GM19351 (cell line): ENCODE measurements at regions not wholly inside any gene's neighbourhood (a gene's known extent, or its start where the extent isn't known, plus 50 kb on each side); places are given as distances from the start of the nearest gene placed in this dataset.

Experiments
- ATAC-seq: cut with Tn5 transposase; IDR thresholded peaks from one replicate; pipeline ENCODE4 v1.9.1; 2021; ENCODE audit warnings: mild to moderate bottlenecking, moderate library complexity; ENCODE audit not compliant: unreplicated experiment

DNA sequence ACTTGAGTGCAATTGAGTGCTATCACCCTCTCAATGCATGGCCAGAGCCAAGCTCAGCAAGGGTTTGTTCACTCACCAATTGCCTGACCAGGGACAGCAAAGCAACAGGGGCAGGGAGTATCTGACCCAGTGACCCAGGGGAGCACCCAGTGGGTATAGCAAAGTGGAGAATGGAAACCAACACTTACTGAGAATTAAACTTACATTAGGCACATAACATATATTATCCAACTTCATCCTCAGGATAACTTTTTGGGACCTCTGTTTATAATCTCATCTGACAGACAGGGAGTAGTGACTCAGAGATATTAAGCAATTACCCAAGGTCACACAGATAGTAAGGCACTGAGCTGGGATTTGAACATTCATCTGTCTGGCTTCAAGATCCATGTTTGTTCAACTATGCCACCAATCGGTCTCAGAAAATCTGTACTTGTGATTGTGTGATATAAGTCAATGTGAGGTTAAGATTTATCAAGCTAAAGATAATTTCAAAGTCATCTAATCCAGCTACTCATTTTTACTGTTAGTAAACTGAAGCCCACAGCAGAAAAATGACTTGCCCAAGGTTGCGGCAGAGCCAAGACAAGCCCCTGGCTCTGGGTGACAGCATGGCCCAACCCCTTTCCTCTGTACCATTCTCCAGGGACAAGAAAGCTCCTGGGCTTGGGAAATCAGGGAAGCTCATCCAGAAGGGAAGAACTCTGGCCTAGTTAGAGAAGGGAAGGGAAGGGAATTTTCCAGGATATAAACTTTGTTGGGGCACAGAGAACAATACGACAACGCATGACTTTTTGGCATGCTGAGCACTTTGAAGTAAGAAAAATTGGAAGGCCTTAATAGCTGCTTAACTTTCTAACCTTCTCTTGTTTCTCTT is 138.0 kb upstream of the SMAD3 start:
- ATAC-seq, result no peak

GRCh38 chr15:66928101-66928500 is 137.3 kb upstream of the SMAD3 start:
- no peak for ATAC-seq

- ATAC-seq, result no peak
Measured at GRCh38 chr15:66928784-66929183, 136.6 kb upstream of the SMAD3 start.

GRCh38 chr15:66929843-66930402 is 135.5 kb upstream of the SMAD3 start:
- ATAC-seq, result no peak

DNA sequence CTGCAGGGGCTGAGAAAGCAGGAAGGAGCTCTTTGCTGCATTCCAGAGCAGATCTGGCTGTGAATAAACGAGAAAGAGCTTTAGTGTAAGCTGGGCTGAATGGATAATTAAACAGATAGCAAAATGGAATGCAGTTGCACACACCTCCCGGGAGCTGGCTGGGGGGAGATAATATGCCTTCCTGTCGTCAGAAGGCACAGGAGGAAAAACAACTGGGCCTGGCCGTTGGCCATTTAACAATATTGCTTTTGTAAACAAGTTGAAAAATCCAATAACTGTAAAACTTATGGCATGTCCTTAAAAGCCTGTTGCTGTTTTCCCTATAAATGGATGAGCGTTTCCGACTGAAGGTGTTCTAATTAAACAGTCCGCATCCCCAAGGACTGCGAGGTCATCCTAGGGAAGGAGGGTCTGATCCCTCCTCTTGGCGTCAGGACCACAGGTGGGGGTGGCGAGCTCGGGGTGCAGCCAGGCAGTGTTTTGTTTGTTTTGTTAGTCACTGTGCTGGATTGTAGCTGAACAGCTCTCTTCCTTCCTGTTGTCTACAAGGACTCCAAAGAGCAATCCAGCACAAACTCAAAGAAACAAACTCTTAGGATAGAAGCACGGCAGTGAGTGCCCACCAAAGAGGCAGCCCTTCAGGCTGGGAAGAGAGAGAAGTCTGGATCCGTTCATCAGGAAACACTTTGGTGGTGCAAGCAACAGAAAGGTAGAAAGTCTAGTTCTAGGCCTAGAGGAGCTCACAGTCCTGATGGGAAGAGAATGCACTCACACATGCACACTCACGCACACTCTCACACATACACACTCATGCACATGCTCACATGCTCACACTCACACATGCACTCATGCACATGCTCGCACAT is 133.4 kb upstream of the SMAD3 start:
- ATAC-seq, result no peak

DNA sequence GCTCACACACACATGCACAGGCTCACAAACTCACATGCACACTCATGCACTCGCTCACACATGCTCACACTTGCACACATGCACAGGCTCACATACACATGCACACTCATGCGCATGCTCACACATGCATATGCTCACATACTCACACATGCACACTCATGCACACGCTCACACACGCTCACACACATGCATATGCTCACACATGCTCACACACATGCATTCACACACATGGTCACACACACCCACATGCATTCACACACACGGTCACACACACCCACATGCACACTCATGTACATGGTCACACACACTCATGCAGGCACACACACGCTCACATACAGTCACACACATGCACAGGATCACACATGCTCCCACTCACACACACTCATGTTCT is 132.8 kb upstream of the SMAD3 start:
- no peak for ATAC-seq

DNA sequence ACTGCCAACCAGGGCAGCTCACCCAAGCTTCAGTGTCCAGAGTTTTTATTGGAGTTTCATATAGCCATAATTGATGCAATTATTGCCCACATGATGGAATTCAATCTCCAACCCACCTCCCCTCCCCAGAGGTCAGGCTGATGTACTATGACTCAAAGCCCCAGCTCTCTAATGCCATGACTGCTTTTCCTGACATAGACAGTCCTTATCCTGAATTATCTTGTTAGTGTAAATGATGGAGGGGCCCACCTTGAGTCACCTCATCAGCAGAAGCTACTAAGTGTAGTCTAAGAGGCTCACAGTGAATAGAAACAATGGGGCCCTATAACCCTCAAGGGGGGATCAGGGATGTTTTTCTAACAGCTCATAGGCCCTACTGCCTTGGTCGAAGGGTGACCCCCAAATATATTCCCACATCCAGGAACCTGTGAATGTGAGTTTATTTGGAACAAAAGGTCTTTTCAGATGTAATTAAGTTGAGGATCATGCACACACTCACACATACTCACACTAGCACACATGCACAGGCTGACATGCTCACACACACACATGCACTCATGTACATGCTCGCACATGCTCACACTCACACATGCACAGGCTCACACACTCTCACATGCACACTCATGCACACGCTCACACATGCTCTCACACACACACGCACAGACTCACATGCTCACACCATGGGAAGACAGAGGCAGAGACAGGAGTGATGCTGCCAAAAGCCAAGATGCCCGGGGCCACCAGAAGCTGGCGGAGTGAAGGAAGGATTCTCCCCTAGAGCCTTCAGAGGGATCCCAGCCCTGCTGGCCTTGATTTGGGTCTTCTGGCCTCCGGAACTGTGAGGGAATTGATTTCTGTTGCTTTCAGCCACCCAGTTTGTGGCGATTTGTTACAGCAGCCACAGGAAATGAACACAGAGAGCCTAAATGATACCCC is 131.2 kb upstream of the SMAD3 start:
- ATAC-seq, result no peak

DNA sequence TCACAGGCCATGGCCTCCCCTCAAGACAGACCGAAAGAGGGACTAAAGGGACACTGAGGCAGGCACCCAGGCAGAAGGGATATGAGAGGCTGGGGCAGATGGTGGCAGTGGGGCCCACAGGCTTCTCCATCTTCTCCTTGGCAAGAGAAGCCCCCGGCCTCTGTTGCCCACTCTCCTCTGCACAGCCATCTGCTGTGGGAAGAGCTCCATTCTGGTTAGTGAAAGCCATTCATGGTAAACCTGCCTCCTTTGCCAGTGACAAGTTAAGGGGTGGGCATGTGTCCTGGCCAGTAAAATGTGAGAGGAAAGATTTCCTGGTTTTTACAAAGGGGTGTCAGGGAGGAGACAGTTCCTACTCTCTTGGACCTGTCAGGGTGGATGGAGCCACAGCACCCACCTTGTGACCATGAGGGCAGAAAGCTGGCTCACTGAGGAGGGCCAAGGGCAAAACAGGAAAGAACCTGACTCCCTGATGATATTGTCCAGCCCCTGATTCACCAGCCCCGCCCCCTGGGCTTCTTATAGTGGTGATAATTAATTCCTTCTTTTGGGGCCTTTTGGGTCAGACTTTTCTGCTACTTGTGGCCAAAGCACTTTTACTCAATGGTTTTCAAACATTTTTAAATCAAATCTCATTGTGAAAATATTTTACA is 130.4 kb upstream of the SMAD3 start:
- no peak for ATAC-seq

DNA sequence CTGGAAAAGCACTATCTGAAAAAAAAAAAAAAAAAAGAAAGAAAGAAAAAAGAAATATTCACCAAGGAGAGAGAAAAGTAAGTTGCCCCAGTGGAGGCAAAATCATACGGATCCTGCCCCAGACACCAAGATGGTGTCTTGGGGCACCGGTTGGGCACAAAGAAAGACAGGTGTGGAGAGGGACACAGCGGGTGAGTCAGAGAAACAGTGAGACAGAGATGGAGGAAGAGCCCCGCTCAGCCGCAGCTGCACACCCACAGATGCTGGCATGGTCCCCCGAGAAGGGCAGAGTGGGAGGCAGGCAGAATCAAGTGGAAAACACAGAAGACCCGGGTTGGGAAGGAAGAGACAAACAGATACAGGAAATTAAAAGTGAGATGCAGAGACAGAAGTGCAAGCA is 129.7 kb upstream of the SMAD3 start:
- ATAC-seq, result no peak

GRCh38 chr15:66936109-66936860 is 129.1 kb upstream of the SMAD3 start:
- ATAC-seq, result no peak

DNA sequence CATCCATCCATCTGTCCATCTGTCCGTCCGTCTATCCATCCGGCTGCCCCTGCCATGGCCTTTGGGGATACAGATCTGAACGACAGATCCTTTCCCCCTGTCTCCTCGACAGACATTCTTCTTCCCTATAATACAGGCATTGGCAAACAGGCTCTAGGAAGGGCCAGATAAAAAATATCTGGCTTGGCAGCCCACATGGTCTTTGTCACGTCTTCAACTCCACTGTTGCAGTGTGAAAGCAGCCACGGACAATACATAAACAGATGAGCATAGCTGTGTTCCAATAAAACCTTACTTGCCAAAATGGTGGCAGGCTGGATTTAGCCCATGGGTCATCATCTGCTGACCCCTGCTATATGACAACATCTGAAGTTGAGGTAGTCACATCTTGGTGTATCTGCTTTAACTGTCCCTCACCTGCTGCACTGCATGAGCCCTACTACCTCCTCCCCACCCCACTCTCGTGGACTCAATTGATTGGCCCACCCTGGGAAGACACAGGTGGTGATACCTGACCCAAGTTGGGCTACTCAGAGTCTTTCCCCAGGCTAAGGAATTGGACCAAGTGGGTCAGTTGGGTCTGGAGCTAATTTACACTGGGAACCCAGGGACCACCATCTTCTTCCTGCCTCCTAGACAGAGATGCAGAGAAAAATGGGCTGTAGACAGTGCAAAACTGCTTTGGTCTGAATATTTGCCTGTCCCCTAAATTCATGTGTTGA is 128.4 kb upstream of the SMAD3 start:
- no peak for ATAC-seq

DNA sequence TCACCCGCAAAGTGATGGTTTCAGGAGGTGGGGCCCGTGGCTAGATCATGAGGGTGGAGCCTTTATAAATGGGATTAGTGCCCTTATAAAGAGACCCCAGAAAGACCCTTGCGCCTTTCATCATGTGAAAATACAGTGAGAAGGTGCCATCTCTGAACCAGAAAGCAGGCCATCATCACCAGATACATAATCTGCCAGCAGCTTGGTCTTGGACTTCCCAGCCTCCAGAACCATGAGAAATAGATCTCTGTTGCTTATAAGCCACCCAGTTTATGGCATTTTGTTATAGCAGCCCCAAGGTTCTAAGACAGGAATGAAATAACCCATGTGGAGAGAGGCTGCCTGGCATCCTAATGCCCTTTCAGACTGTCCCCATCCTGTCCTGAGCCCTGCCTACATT is 127.8 kb upstream of the SMAD3 start:
- no peak for ATAC-seq

GRCh38 chr15:66938114-66938830 is 127.1 kb upstream of the SMAD3 start:
- ATAC-seq, result no peak

- ATAC-seq, result no peak
Measured at GRCh38 chr15:66939016-66939415, 126.4 kb upstream of the SMAD3 start.

DNA sequence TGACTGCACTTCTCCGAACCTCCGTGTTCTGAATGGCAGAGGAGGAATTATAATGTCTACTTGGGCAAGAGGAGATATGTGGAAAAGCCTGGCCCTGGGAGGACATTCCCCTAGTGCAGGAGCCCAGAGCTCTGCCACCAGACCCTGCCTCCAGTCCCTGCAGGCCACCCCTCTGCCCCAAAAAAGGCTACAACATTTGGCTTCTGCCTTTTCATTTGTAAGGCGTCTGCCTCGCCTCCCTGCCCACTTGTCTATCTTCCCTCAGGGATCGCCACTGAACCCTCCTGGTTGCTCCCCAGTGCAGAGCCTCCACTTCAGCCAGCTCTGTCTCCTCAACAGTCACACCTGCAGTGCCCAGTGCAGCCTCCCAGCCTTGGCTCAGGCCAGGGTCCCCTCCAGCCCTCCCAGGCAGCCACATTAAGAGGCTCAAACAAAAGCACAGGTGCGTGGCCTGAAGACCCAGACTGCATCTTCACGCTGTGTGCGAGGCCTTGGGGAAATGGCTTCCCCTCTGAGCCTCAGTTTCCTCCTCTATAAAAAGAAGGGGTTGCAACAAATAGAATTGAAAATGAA is 125.9 kb upstream of the SMAD3 start:
- no peak for ATAC-seq

- ATAC-seq, result no peak
Measured at GRCh38 chr15:66940368-66940767, 125.0 kb upstream of the SMAD3 start.

GRCh38 chr15:66941108-66941711 is 124.2 kb upstream of the SMAD3 start:
- no peak for ATAC-seq
